HG03469 (cell line): ENCODE measurements at regions not wholly inside any gene's neighbourhood (a gene's known extent, or its start where the extent isn't known, plus 50 kb on each side); places are given as distances from the start of the nearest gene placed in this dataset.
"Not testable (repeated sequence)": the region's sequence is repeated elsewhere in the genome, so short reads cannot be mapped to it uniquely, and the experiment has no call there.

Source experiments
- ATAC-seq: cut with Tn5 transposase; IDR thresholded peaks from one replicate; pipeline ENCODE4 v1.9.1; 2021; ENCODE audit warnings: mild to moderate bottlenecking, moderate library complexity, moderate number of reproducible peaks; ENCODE audit not compliant: unreplicated experiment

DNA sequence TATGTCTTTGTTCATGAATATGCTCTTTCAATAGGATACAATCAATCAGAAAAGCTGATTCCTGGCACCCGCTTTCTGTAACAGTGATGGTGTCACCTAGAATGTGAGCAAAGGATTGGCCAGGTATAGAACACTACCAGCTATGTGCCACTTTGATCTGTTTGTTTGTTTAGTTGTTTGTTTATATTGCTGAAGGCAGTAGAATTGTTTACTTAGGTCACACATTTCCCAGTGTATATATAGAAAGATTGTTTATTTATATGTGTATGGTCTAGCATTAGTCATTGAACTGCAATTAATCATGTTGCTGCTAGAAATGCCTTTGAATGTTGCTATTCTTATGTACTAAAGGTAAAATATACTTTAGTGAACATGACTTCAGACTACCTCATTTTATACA is 1678.6 kb upstream of the CELF4 start:
- no peak for ATAC-seq

DNA sequence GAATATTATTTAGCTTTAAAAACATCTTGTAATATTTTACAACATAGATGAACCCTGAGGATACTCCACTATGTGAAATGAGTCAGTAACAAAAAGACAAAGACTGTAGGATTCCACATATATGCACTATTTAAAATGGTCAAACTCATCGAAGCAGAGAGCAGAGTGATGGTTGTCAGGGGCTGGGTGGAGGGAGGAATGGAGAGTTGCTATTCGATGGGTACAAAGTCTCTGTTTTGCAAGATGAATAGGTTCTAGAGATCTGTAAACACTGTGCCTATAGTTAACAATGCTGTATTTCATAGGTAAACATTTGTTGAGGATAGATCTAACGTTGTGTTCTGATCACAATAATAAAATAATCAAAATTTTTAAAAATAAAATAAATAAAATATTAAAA is 1675.9 kb upstream of the CELF4 start:
- ATAC-seq = no peak

GRCh38 chr18:39238981-39239660 is 1673.5 kb upstream of the CELF4 start:
- no peak for ATAC-seq

DNA sequence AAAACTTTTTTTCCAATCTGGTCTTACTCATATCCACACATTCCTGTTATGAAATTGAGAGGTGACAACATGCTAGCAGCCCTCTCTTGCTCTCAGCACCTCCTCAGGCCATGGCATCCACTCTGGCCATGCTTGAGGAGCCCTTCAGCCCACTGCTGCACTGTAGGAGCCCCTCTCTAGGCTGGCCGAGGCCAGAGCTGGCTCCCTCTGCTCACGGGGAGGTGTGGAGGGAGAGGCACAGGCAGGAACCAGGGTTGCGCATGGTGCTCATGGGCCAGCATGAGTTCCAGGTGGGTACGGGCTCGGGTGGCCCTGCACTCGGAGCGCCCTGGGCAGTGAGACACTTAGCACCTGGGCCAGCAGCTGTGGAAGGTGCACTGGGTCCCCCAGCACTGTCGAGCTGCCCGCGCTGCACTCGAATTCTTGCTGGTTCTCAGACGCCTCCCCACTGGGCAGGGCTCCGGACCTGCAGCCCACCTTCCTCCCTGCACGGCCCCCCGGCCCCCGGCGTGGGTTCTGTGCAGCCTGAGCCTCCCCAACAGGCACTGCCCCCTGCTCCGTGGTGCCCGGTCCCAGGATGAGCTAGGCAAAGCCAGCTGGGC is 1669.6 kb upstream of the CELF4 start:
- ATAC-seq = no peak

GRCh38 chr18:39232937-39233336 is 1667.3 kb upstream of the CELF4 start:
- ATAC-seq = no peak

DNA sequence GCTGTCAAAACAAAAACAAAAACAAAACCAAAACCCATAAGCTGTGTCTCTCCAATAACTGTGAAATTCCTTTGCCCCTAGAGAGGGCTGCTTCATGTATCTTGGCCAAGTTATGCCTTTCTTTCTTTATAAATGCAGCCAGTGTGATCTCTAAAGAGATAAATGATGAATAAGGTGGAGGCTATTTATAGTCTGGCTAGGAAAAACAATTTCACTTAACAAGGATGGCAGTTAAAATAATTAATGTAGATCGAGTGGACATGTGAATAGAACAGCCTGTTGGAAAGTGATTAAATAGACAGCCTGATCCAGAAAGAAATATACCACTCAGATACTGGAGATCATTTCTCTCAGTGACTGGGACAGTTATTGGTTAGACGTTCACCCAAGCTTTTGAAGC is 1666.9 kb upstream of the CELF4 start:
- ATAC-seq = no peak

DNA sequence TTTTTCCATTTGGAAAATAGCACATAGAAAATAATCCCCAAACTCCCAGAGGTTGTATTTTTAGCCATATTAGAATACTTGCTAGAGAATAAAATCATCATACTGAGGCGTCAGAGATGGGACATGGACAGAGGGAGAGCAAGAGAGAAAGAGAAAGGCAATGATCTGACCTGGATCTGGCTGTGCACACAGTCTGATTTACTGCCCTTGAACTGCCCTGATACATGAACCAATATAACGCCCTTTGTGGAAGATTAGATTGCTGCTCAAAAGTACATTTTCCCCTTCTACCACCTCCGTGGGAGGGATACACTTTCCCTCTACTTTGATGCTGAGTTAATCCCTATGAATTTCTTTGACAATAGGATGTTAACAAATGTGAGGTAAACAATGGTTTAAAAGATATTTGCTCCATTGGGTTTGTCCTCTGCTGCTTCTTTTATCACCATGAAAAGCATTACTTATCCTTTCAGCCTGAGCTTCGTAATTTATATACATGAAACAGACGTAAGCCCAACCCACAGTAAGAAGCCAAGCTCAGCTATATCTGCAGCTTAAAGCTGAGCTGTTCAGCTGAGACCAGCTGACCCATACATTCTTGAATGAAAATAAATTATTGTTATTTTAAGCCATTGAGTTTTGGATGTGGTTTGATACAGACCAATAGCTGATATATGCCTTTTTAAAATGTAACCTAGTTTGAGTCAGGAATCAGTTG is 1664.6 kb upstream of the CELF4 start:
- no peak for ATAC-seq

- ATAC-seq = not testable (repeated sequence)
Observed at GRCh38 chr18:39227769-39228168, 1662.2 kb upstream of the CELF4 start.

DNA sequence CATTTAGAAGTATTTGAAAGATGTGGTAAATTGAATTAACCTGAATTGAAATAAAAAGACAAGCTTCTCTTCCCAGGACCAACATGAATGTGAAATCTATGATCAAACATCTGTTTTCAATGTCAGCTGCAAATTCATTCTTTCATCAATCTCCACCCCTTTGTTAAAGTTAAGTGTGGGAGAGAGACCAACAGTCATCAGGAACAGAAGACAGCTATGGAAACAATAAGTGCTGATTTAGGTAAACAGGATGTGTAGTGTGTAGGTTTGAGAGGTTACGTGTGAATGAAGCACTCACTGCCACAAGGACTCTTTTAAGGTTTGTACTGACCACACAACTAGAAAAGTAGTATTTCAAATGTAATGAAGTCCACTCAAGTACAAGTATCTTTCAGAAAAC is 1659.8 kb upstream of the CELF4 start:
- ATAC-seq = no peak

DNA sequence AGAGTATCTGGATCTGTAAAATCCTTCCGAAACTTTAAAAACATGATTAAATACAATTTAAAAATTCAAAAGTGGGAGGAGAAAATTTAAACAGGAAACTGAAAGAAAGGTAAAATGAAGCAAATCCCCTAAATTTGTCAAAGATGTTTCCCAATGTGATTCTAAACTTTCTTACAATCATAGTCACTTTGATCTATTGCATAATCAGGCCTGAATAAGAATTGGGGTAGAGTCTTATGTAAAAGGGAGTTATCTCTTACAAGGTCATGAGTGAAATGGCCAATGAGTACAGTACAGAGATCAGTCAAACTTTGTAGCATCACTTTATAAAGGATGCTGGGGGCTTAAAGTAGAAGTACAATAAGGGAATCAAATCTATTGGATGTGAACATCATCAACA is 1657.7 kb upstream of the CELF4 start:
- no peak for ATAC-seq

- no peak for ATAC-seq
Observed at GRCh38 chr18:39215920-39216319, 1650.3 kb upstream of the CELF4 start.

- ATAC-seq = no peak
Observed at GRCh38 chr18:39211461-39211860, 1645.9 kb upstream of the CELF4 start.

GRCh38 chr18:39209173-39209572 is 1643.6 kb upstream of the CELF4 start:
- no peak for ATAC-seq

- no peak for ATAC-seq
Observed at GRCh38 chr18:39208729-39209128, 1643.1 kb upstream of the CELF4 start.

DNA sequence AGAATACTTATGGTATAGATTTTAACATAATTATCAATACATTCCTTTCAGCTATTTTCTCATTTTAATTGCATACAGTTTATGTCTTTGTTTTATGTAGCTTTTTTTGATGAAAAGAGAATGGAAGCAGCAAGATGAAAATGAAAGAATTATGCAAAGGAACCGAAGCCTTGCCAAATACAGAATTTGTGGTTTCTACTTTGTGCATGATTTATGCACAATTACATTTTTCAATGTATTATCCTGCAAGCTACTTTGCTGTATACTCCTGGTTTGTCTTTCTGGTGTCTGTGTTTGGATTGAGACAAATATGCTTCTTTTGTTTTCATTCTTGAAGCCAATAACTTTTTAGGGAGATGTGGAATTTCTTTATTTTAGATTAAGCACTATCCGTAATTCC is 1642.6 kb upstream of the CELF4 start:
- ATAC-seq = no peak

DNA sequence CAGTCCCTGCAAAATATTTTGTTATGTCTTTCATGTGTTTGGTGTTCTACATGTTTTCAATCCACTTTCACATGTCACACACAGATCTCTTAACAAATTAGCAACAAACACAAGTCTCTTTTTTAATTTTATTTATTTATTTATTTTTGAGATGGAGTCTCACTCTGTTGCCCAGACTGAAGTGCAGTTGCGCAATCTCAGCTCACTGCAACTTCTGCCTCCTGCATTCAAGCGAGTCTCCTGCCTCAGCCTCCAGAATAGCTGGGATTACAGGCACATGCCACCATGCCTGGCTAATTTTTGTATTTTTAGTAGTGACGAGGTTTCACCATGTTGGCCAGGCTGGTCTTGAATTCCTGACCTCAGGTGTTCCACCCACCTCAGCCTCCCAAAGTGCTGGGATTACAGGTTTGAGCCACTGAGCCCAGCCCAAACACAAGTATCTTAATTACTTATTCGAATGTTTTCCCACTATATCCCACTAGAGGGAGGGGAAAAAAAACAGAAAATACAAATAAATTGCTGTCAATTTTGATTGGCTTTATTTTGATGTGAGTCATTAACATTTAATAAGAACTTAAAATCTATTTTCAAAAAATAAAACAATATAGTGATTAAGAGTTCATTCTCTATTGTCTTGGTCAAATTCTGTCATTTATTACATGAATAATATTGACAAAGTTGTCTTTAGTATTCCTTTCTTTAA is 1641.0 kb upstream of the CELF4 start:
- ATAC-seq = not testable (repeated sequence)

- ATAC-seq = no peak
Observed at GRCh38 chr18:39205565-39206195, 1640.1 kb upstream of the CELF4 start.

DNA sequence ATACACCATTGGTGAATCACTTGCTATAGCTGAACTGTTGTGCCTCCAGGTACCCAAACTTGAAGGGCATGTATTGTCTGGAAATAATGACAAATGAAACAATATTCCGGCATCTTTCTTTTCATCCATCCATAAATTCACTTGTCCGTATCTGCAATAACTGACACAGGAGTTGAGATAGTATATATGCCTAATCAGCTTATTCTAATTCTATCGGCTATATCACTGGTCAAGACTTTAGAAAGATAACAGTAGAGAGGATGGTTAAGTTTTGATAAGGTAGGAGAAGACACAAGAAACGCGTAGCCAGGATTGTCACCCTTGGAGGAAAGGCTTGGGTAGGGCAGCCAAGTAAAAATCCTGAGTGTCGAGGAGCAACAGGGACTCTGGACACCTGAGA is 1634.6 kb upstream of the CELF4 start:
- ATAC-seq = no peak

GRCh38 chr18:39199231-39199855 is 1633.7 kb upstream of the CELF4 start:
- ATAC-seq = no peak

- no peak for ATAC-seq
Observed at GRCh38 chr18:39198376-39198775, 1632.8 kb upstream of the CELF4 start.

- no peak for ATAC-seq
Observed at GRCh38 chr18:39191931-39192330, 1626.3 kb upstream of the CELF4 start.
